Suprapubic skin (tissue), 4 donors: ENCODE measurements at regions not wholly inside any gene's neighbourhood (a gene's known extent, or its start where the extent isn't known, plus 50 kb on each side); places are given as distances from the start of the nearest gene placed in this dataset.

Source experiments
- DNase-seq, 2 donors: peaks; one replicate each; pipeline ENCODE4 v3.0.0-alpha.2; 2019; ENCODE audit warnings: low spot score in 2 of 2
- H3K27ac ChIP-seq: fragments of 200-600 bp; sonication (generic); one replicate; pipeline ENCODE4 v1.5.1; 2019
- H3K27me3 ChIP-seq: fragments of 200-600 bp; sonication (generic); one replicate; pipeline ENCODE4 v1.5.1; 2019
- H3K36me3 ChIP-seq: fragments of 200-600 bp; sonication (generic); one replicate; pipeline ENCODE4 v1.5.1; 2019
- H3K4me1 ChIP-seq: fragments of 200-600 bp; sonication (generic); one replicate; pipeline ENCODE4 v1.5.1; 2019
- H3K4me3 ChIP-seq: fragments of 200-600 bp; sonication (generic); one replicate; pipeline ENCODE4 v1.5.1; 2019; ENCODE audit warnings: mild to moderate bottlenecking
- H3K9me3 ChIP-seq: fragments of 200-600 bp; sonication (generic); one replicate; pipeline ENCODE4 v1.5.1; 2019
- CTCF ChIP-seq, 2 donors: fragments of 200-600 bp in 1 of 2; fragments of 450-650 bp in 1 of 2; sonication (generic) in 1 of 2; IDR thresholded peaks; one replicate each; pipeline ENCODE4 v1.5.1; 2016 to 2019; ENCODE audit warnings: antibody characterized with exemption in 2 of 2, mild to moderate bottlenecking in 1 of 2, moderate library complexity in 1 of 2
- EP300 ChIP-seq: sonication (generic); formaldehyde crosslinking; IDR thresholded peaks from one replicate; pipeline ENCODE4 v1.6.1; 2017; ENCODE audit warnings: antibody characterized with exemption
- POLR2A ChIP-seq, 2 donors: fragments of 450-650 bp; IDR thresholded peaks; one replicate each; pipeline ENCODE4 v1.6.1; 2017; ENCODE audit warnings: antibody characterized with exemption in 2 of 2, mild to moderate bottlenecking in 2 of 2, moderate library complexity in 2 of 2
- POLR2AphosphoS5 ChIP-seq, 3 donors: sonication (generic); formaldehyde crosslinking; IDR thresholded peaks; one replicate each; pipeline ENCODE4 v1.6.1; 2017; ENCODE audit warnings: antibody characterized with exemption in 3 of 3
- WGBS: methylation state at CpG from one replicate; pipeline ENCODE4 v1.1.5; 2018; 5-methylcytosine and 5-hydroxymethylcytosine counted together

GRCh38 chr9:28234133-28234893 lies 661.0 kb upstream of the C9orf72 start:
- 69% methylated on average over 6 of the region's 6 CpGs for WGBS
- Histone ChIP-seq H3K4me1 (no peaks in the 10 kb centered on the region), H3K4me3 (no peak overlapping the region), H3K36me3 (no peaks in the 10 kb centered on the region), H3K27ac (no peak overlapping the region), H3K9me3 (no peaks in the 10 kb centered on the region), H3K27me3 (no peaks in the 10 kb centered on the region)
- no peak for DNase-seq
- no peak for TF ChIP-seq EP300

- H3K9me3 ChIP-seq, result no peaks in the 10 kb centered on the region
- 61% methylated on average over 1 of the region's 1 CpG for WGBS
- H3K4me1 ChIP-seq, result no peaks in the 10 kb centered on the region
- H3K27ac ChIP-seq, result no peak overlapping the region
- no peaks in the 10 kb centered on the region for H3K27me3 ChIP-seq
- no peak for TF ChIP-seq POLR2A (IDR thresholded peaks at IDR 0.05)
- TF ChIP-seq POLR2AphosphoS5 (IDR thresholded peaks at IDR 0.05), result no peak
- no peak for TF ChIP-seq CTCF (IDR thresholded peaks at IDR 0.05)
- no peak for TF ChIP-seq EP300
- no peak for DNase-seq
- H3K36me3 ChIP-seq, result no peaks in the 10 kb centered on the region
- no peak overlapping the region for H3K4me3 ChIP-seq
Measured at GRCh38 chr9:28234894-28235277, 661.6 kb upstream of the C9orf72 start.

- H3K9me3 ChIP-seq, result no peaks in the 10 kb centered on the region
- TF ChIP-seq POLR2AphosphoS5 (IDR thresholded peaks at IDR 0.05) (no peak), POLR2A (IDR thresholded peaks at IDR 0.05) (no peak), EP300 (no peak), CTCF (IDR thresholded peaks at IDR 0.05) (no peak)
- 29% methylated on average over 2 of the region's 2 CpGs for WGBS
- H3K27me3 ChIP-seq, result no peaks in the 10 kb centered on the region
- H3K27ac ChIP-seq, result no peak overlapping the region
- H3K4me3 ChIP-seq, result no peak overlapping the region
- no peaks in the 10 kb centered on the region for H3K4me1 ChIP-seq
- H3K36me3 ChIP-seq, result no peaks in the 10 kb centered on the region
- no peak for DNase-seq
Measured at GRCh38 chr9:28249424-28249823, 676.1 kb upstream of the C9orf72 start.

GRCh38 chr9:28255174-28255573 lies 681.9 kb upstream of the C9orf72 start:
- H3K4me1 ChIP-seq, result no peaks in the 10 kb centered on the region
- H3K36me3 ChIP-seq, result no peaks in the 10 kb centered on the region
- no peak for DNase-seq
- H3K9me3 ChIP-seq, result no peaks in the 10 kb centered on the region
- no peak overlapping the region for H3K4me3 ChIP-seq
- TF ChIP-seq EP300 (no peak), POLR2AphosphoS5 (IDR thresholded peaks at IDR 0.05) (no peak), POLR2A (IDR thresholded peaks at IDR 0.05) (no peak), CTCF (IDR thresholded peaks at IDR 0.05) (no peak)
- 82% methylated on average over 3 of the region's 3 CpGs for WGBS
- no peak overlapping the region for H3K27ac ChIP-seq
- H3K27me3 ChIP-seq, result no peaks in the 10 kb centered on the region

- Histone ChIP-seq H3K27me3 (no peaks in the 10 kb centered on the region), H3K36me3 (no peaks in the 10 kb centered on the region), H3K9me3 (no peaks in the 10 kb centered on the region), H3K4me1 (no peaks in the 10 kb centered on the region), H3K27ac (no peak overlapping the region), H3K4me3 (no peak overlapping the region)
- DNase-seq, result no peak
- no peak for TF ChIP-seq POLR2A (IDR thresholded peaks at IDR 0.05)
- TF ChIP-seq POLR2AphosphoS5 (IDR thresholded peaks at IDR 0.05), result no peak
- TF ChIP-seq CTCF (IDR thresholded peaks at IDR 0.05), result no peak
- no peak for TF ChIP-seq EP300
- WGBS, result 74% methylated on average over 4 of the region's 4 CpGs
Measured at GRCh38 chr9:28260330-28260729, 687.0 kb upstream of the C9orf72 start.

GRCh38 chr9:28264368-28264767 lies 691.1 kb upstream of the C9orf72 start:
- no peaks in the 10 kb centered on the region for H3K36me3 ChIP-seq
- H3K4me1 ChIP-seq, result no peaks in the 10 kb centered on the region
- H3K27ac ChIP-seq, result no peak overlapping the region
- H3K27me3 ChIP-seq, result no peaks in the 10 kb centered on the region
- TF ChIP-seq POLR2AphosphoS5 (IDR thresholded peaks at IDR 0.05) (no peak), EP300 (no peak), CTCF (IDR thresholded peaks at IDR 0.05) (no peak), POLR2A (IDR thresholded peaks at IDR 0.05) (no peak)
- no peak overlapping the region for H3K4me3 ChIP-seq
- H3K9me3 ChIP-seq, result no peaks in the 10 kb centered on the region
- WGBS, result 90% methylated on average over 4 of the region's 4 CpGs
- DNase-seq, result no peak
